Lower leg skin (tissue), 3 donors: ENCODE measurements at regions not wholly inside any gene's neighbourhood (a gene's known extent, or its start where the extent isn't known, plus 50 kb on each side); places are given as distances from the start of the nearest gene placed in this dataset.

Source experiments
- CTCF ChIP-seq, 3 donors: fragments of 450-650 bp; IDR thresholded peaks; one replicate each; pipeline ENCODE4 v1.5.1; 2016; ENCODE audit warnings: antibody characterized with exemption in 3 of 3, mild to moderate bottlenecking in 3 of 3, moderate library complexity in 2 of 3
- POLR2A ChIP-seq, 2 donors: fragments of 450-650 bp; IDR thresholded peaks; one replicate each; pipeline ENCODE4 v1.6.1; 2016 to 2017; ENCODE audit warnings: antibody characterized with exemption in 2 of 2, mild to moderate bottlenecking in 1 of 2, moderate library complexity in 1 of 2

- TF ChIP-seq CTCF (IDR thresholded peaks at IDR 0.05), result no peak
- TF ChIP-seq POLR2A (IDR thresholded peaks at IDR 0.05), result no peak
Observed at GRCh38 chr13:44795176-44795575, 194.1 kb downstream of the NUFIP1 start.
